ENCODE measurements at regions not wholly inside any gene's neighbourhood (a gene's known extent, or its start where the extent isn't known, plus 50 kb on each side); places are given as distances from the start of the nearest gene placed in this dataset.

- Histone ChIP-seq H3K4me1 (ENCODE audit: control insufficient read depth, insufficient read depth, low read length) (no peaks in the 10 kb centered on the region), H3K9me3 (ENCODE audit: control insufficient read depth, insufficient read depth, low read length) (no peaks in the 10 kb centered on the region), H3K27me3 (ENCODE audit: control insufficient read depth, insufficient read depth, low read length) (no peaks in the 10 kb centered on the region), H3K36me3 (ENCODE audit: control insufficient read depth, insufficient read depth, low read length) (no peaks in the 10 kb centered on the region), H3K27ac (ENCODE audit: low read length) (no peak overlapping the region), H3K4me3 (ENCODE audit: low read length) (no peak overlapping the region)
- no peak overlapping the region for H3K4me3 Mint-ChIP-seq
- H3K27ac Mint-ChIP-seq, result no peak overlapping the region
- intact Hi-C loops (cut with micrococcal nuclease), result no loop called here
- no peaks in the 10 kb centered on the region for H3K4me1 Mint-ChIP-seq
- 79% methylated on average over 11 of the region's 11 CpGs for WGBS (ENCODE audit: insufficient coverage)
- no peak for TF ChIP-seq CTCF (IDR thresholded peaks at IDR 0.05)
- peaks cover 0 to 6% of the 10 kb centered on the region in 2 donors for H3K27me3 Mint-ChIP-seq (ENCODE audit: low read depth in 2 of 2)
- ATAC-seq (no peak), DNase-seq (no peak)
- H3K9me3 Mint-ChIP-seq, result no peaks in the 10 kb centered on the region
- H3K36me3 Mint-ChIP-seq, result no peaks in the 10 kb centered on the region
Observed at GRCh38 chr9:119986713-119987112, 593.3 kb downstream of the CDK5RAP2 start.

GRCh38 chr9:119986205-119986604, 593.8 kb downstream of the CDK5RAP2 start:
- H3K4me3 ChIP-seq (ENCODE audit: low read length), result no peak overlapping the region
- H3K27me3 Mint-ChIP-seq (ENCODE audit: low read depth in 2 of 2), result peaks cover 0 to 6% of the 10 kb centered on the region in 2 donors
- no peak for TF ChIP-seq CTCF (IDR thresholded peaks at IDR 0.05)

GRCh38 chr9:119974026-119974425, 604.8 kb upstream of the BRINP1 start:
- intact Hi-C loops (cut with micrococcal nuclease), result no loop called here
- H3K36me3 ChIP-seq (ENCODE audit: control insufficient read depth, insufficient read depth, low read length), result no peaks in the 10 kb centered on the region
- ATAC-seq, result no peak
- no peaks in the 10 kb centered on the region for H3K4me1 ChIP-seq (ENCODE audit: control insufficient read depth, insufficient read depth, low read length)
- Mint-ChIP-seq H3K27ac (no peak overlapping the region), H3K27me3 (ENCODE audit: low read depth in 2 of 2) (peaks cover 6 to 9% of the 10 kb centered on the region in 2 donors), H3K36me3 (no peaks in the 10 kb centered on the region), H3K9me3 (no peaks in the 10 kb centered on the region), H3K4me1 (peaks cover 3% of the 10 kb centered on the region in 2 donors), H3K4me3 (no peak overlapping the region)
- DNase-seq, result no peak
- no peaks in the 10 kb centered on the region for H3K27me3 ChIP-seq (ENCODE audit: control insufficient read depth, insufficient read depth, low read length)
- H3K27ac ChIP-seq (ENCODE audit: low read length), result no peak overlapping the region
- 89% methylated on average over 2 of the region's 2 CpGs for WGBS (ENCODE audit: insufficient coverage)
- TF ChIP-seq CTCF (IDR thresholded peaks at IDR 0.05), result no peak
- H3K4me3 ChIP-seq (ENCODE audit: low read length), result no peak overlapping the region
- no peaks in the 10 kb centered on the region for H3K9me3 ChIP-seq (ENCODE audit: control insufficient read depth, insufficient read depth, low read length)

More at GRCh38 chr9:119986205-119986604, 593.8 kb downstream of the CDK5RAP2 start:
- Histone ChIP-seq H3K4me1 (ENCODE audit: control insufficient read depth, insufficient read depth, low read length) (no peaks in the 10 kb centered on the region), H3K27me3 (ENCODE audit: control insufficient read depth, insufficient read depth, low read length) (no peaks in the 10 kb centered on the region), H3K27ac (ENCODE audit: low read length) (no peak overlapping the region), H3K9me3 (ENCODE audit: control insufficient read depth, insufficient read depth, low read length) (no peaks in the 10 kb centered on the region), H3K36me3 (ENCODE audit: control insufficient read depth, insufficient read depth, low read length) (no peaks in the 10 kb centered on the region)
- Mint-ChIP-seq H3K9me3 (no peaks in the 10 kb centered on the region), H3K27ac (no peak overlapping the region), H3K4me3 (no peak overlapping the region), H3K36me3 (no peaks in the 10 kb centered on the region), H3K4me1 (no peaks in the 10 kb centered on the region)
- 69% methylated on average over 4 of the region's 4 CpGs for WGBS (ENCODE audit: insufficient coverage)
- intact Hi-C loops (cut with micrococcal nuclease), result no loop called here
- ATAC-seq, result no peak
- no peak for DNase-seq
